CD4-positive, CD25-positive, alpha-beta regulatory T cell (primary cell): ENCODE measurements at regions not wholly inside any gene's neighbourhood (a gene's known extent, or its start where the extent isn't known, plus 50 kb on each side); places are given as distances from the start of the nearest gene placed in this dataset.
"Not testable (repeated sequence)": the region's sequence is repeated elsewhere in the genome, so short reads cannot be mapped to it uniquely, and the experiment has no call there.

Experiments
- ATAC-seq, 2 donors: fragments of 150-1000 bp; cut with Tn5 transposase; one replicate each; pipeline ENCODE4 v1.10.0; 2021; ENCODE audit warnings: low read depth in 2 of 2, moderate number of reproducible peaks in 2 of 2, moderate library complexity in 1 of 2
- DNase-seq, 3 donors: peaks; one replicate each; pipeline versions ENCODE4 v3.0.0 to v3.0.0-alpha.2; 2012 to 2022; ENCODE audit warnings: mixed read lengths in 1 of 3
- H3K27ac ChIP-seq: one replicate; pipeline ENCODE4 v1.7.0; 2013; ENCODE audit warnings: mild to moderate bottlenecking, low read length; ENCODE audit not compliant: insufficient read depth, poor library complexity, severe bottlenecking
- H3K27me3 ChIP-seq: one replicate; pipeline ENCODE4 v1.7.0; 2013; ENCODE audit warnings: low read length; ENCODE audit not compliant: control insufficient read depth, insufficient read depth
- H3K36me3 ChIP-seq: one replicate; pipeline ENCODE4 v1.7.0; 2013; ENCODE audit warnings: mild to moderate bottlenecking, low read length, moderate library complexity; ENCODE audit not compliant: control insufficient read depth, insufficient read depth
- H3K4me1 ChIP-seq: 2 replicates; pipeline ENCODE4 v1.7.0; 2013; ENCODE audit warnings: mild to moderate bottlenecking, low read length; ENCODE audit not compliant: insufficient read depth, control insufficient read depth, poor library complexity, severe bottlenecking
- H3K4me3 ChIP-seq: one replicate; pipeline ENCODE4 v1.7.0; 2013; ENCODE audit warnings: low read depth, mild to moderate bottlenecking, low read length, moderate library complexity
- H3K9me3 ChIP-seq, 2 experiments: 1 replicate in 1 of 2; 2 replicates in 1 of 2; pipeline ENCODE4 v1.7.0; 2013; ENCODE audit warnings: low read length in 2 of 2, mild to moderate bottlenecking in 1 of 2, moderate library complexity in 1 of 2; ENCODE audit not compliant: control insufficient read depth in 2 of 2
- H3K27ac Mint-ChIP-seq, 3 donors: one replicate each; pipeline ENCODE4 v1.8.0; 2020 to 2022; ENCODE audit warnings: mild to moderate bottlenecking in 3 of 3, mixed read lengths in 3 of 3, moderate library complexity in 2 of 3
- H3K27me3 Mint-ChIP-seq: one replicate; pipeline ENCODE4 v1.8.0; 2022; ENCODE audit warnings: mild to moderate bottlenecking, mixed read lengths
- H3K36me3 Mint-ChIP-seq: one replicate; pipeline ENCODE4 v1.8.0; 2020; ENCODE audit warnings: mixed read lengths
- H3K4me1 Mint-ChIP-seq, 4 donors: one replicate each; pipeline ENCODE4 v1.8.0; 2020 to 2022; ENCODE audit warnings: mixed read lengths in 4 of 4, mild to moderate bottlenecking in 1 of 4
- H3K4me3 Mint-ChIP-seq, 4 donors: one replicate each; pipeline ENCODE4 v1.8.0; 2020 to 2022; ENCODE audit warnings: mild to moderate bottlenecking in 4 of 4, mixed read lengths in 4 of 4, moderate library complexity in 3 of 4
- H3K9me3 Mint-ChIP-seq, 7 donors: one replicate each; pipeline ENCODE4 v1.8.0; 2020 to 2022; ENCODE audit warnings: mixed read lengths in 7 of 7, mild to moderate bottlenecking in 3 of 7, moderate library complexity in 2 of 7

DNA sequence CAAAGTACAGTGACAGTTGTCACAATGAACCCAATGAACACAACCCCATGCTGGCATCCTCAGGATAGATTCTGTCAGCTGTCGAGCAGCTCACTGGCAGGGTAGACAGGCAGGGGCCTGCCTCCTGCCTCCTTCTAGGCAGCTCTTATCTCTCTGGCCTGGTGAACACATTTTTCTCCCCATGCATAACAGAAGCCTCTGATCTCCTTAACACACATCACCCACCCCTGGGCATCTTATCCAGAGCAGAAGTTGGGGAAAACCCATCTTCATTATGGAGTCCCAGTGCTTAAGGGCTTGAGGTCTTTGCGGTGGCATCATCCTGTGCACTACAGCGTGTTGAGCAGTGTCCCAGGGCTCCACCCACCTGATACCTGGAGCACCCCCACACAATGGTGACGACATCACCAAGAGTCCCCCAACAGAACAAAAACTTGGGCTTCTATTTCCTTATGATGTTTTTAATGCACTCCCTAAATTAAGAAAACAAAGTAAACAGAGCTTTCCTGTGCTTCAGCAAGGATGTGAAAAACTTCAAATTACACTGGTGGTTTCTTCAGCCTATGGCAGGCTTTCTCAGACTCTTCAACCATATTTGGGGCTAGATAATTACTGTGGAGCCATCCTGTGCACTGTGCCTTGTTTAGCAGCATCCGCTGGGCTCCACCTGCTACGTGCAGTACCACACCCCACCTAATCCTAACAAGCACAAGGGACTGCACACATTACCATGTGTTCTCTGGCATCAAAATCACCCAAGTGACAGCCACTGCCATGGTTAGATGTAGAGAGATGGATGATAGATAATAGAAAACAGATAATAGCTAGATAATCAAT, 277.4 kb upstream of the USP9Y start:
- no peak for DNase-seq
- Histone ChIP-seq H3K4me3 (no peak overlapping the region), H3K4me1 (no peaks in the 10 kb centered on the region), H3K27ac (no peak overlapping the region), H3K27me3 (no peaks in the 10 kb centered on the region), H3K9me3 (no peaks in the 10 kb centered on the region), H3K36me3 (no peaks in the 10 kb centered on the region)
- Mint-ChIP-seq H3K4me3 (no peak overlapping the region), H3K4me1 (no peaks in the 10 kb centered on the region), H3K9me3 (no peaks in the 10 kb centered on the region), H3K27me3 (no peaks in the 10 kb centered on the region), H3K36me3 (no peaks in the 10 kb centered on the region), H3K27ac (no peak overlapping the region)
- ATAC-seq: no peak

DNA sequence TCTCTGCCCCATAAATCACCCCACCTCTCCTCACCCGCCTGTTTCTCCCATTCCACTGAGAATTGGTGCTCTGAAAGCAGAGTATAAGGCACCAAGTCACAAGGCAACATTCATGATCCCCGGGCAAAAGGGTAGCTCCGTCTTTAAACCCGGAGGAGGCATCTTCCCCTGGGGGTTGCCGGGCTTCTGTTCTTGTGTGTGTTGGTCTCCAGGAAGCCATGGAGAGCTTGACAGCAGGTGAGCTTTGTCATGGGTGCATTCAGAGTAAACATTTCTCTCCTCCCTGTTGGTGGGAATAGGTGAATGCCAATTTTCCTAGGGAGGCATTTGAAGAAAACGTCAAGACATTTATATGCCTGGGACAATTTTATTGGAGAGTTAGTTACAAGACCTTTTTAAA, 275.5 kb upstream of the USP9Y start:
- Mint-ChIP-seq H3K4me1 (no peaks in the 10 kb centered on the region), H3K9me3 (no peaks in the 10 kb centered on the region), H3K27ac (no peak overlapping the region), H3K4me3 (no peak overlapping the region), H3K27me3 (no peaks in the 10 kb centered on the region), H3K36me3 (no peaks in the 10 kb centered on the region)
- Histone ChIP-seq H3K9me3 (no peaks in the 10 kb centered on the region), H3K36me3 (no peaks in the 10 kb centered on the region), H3K27ac (no peak overlapping the region), H3K4me1 (no peaks in the 10 kb centered on the region), H3K4me3 (no peak overlapping the region), H3K27me3 (no peaks in the 10 kb centered on the region)
- no peak for ATAC-seq
- DNase-seq: no peak

DNA sequence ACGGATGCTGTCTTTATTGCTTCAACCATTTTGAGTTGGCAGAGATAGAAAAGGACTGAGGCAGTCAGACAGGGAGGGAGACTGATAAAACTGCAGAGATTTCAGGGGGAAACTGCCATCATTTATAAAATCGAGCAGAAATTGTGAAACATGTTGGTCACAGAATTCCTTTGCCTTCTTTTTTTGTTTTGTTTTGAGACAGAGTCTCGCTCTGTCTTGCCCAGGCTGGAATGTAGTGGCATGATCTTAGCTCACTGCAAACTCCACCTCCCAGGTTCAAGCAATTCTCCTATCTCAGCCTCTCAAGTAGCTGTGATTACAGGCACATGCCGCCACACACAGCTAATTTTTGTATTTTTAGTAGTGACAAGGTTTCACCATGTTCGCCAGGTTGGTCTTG, 273.7 kb upstream of the USP9Y start:
- Histone ChIP-seq H3K27ac (no peak overlapping the region), H3K36me3 (no peaks in the 10 kb centered on the region), H3K4me1 (no peaks in the 10 kb centered on the region), H3K9me3 (no peaks in the 10 kb centered on the region), H3K27me3 (no peaks in the 10 kb centered on the region), H3K4me3 (no peak overlapping the region)
- no peaks in the 10 kb centered on the region for H3K4me1 Mint-ChIP-seq
- DNase-seq (no peak), ATAC-seq (no peak)
- H3K4me3 Mint-ChIP-seq: no peak overlapping the region
- H3K36me3 Mint-ChIP-seq: no peaks in the 10 kb centered on the region
- no peak overlapping the region for H3K27ac Mint-ChIP-seq
- H3K27me3 Mint-ChIP-seq: no peaks in the 10 kb centered on the region
- no peaks in the 10 kb centered on the region for H3K9me3 Mint-ChIP-seq

DNA sequence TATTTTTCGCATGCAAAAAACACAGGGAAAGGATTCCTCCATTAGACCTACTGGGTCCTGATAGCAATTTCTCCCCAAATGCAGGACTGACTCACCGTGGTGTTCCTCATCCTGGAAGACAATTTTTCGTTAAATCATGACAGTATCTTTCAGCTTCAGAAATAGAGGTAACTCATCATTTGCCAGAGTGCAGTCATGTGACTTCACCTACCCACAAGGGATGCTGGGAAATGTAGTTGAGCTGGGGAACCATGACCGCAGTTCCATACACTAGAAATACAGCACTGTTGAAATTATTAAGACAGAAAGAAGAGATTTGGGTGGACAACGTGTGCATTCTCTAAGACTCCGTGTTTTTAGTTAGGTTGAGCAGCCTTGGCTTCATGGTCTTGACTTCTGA, 269.5 kb upstream of the USP9Y start:
- Histone ChIP-seq H3K36me3 (no peaks in the 10 kb centered on the region), H3K27me3 (no peaks in the 10 kb centered on the region), H3K4me1 (no peaks in the 10 kb centered on the region), H3K27ac (no peak overlapping the region), H3K4me3 (no peak overlapping the region), H3K9me3 (no peaks in the 10 kb centered on the region)
- DNase-seq (no peak), ATAC-seq (no peak)
- Mint-ChIP-seq H3K27ac (no peak overlapping the region), H3K9me3 (no peaks in the 10 kb centered on the region), H3K36me3 (no peaks in the 10 kb centered on the region), H3K4me3 (no peak overlapping the region), H3K4me1 (peaks cover 0 to 4% (median 0%) of the 10 kb centered on the region in 4 donors), H3K27me3 (peaks cover 4% of the 10 kb centered on the region)

DNA sequence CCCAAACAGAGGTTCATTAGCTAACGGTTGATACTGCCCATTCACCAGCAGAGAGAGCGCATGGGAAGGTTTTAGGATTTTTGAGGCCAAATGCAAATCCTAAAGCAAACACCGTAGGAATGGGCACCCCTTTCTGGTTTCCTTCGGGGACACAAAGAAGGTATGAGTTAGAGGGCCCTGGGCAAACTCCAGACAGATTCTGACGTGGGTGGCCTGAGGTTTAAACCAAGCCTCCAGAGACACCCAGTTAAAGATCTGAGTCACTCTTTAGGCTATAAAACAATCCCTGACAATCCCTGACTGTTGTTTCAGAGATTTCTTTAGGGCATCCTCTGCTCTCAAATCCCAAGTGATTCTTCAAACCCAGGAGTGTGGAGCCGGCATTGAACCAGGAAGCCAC, 262.2 kb upstream of the USP9Y start:
- H3K9me3 Mint-ChIP-seq, H3K36me3 ChIP-seq, ATAC-seq, H3K4me1 Mint-ChIP-seq, H3K9me3 ChIP-seq, H3K4me3 Mint-ChIP-seq, H3K4me1 ChIP-seq, DNase-seq, H3K27me3 ChIP-seq, H3K36me3 Mint-ChIP-seq, H3K27ac ChIP-seq, H3K27me3 Mint-ChIP-seq, H3K27ac Mint-ChIP-seq, H3K4me3 ChIP-seq: not testable (repeated sequence)

DNA sequence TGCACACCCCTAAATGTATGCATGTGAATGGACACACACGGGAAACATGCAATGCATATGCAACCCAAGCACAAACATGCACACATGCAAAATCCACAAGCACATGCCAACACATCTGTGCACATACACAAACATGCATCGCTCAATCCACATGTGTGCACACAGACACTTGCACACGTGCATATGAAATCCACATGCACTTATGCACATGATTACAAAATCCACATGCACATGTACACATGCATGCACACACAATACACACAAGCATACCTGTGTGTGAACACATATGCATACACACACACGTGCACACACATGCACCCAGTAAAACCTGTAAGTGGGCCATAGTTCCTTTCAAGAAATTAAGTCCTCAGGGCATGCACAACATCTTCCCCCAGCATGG, 256.8 kb upstream of the USP9Y start:
- H3K9me3 Mint-ChIP-seq: no peaks in the 10 kb centered on the region
- H3K4me3 Mint-ChIP-seq: no peak overlapping the region
- no peaks in the 10 kb centered on the region for H3K36me3 Mint-ChIP-seq
- no peaks in the 10 kb centered on the region for H3K4me1 Mint-ChIP-seq
- no peak for ATAC-seq
- no peaks in the 10 kb centered on the region for H3K27me3 Mint-ChIP-seq
- H3K27ac Mint-ChIP-seq: no peak overlapping the region
- Histone ChIP-seq H3K36me3 (no peaks in the 10 kb centered on the region), H3K4me1 (no peaks in the 10 kb centered on the region), H3K27me3 (no peaks in the 10 kb centered on the region), H3K9me3 (no peaks in the 10 kb centered on the region), H3K27ac (no peak overlapping the region), H3K4me3 (no peak overlapping the region)
- no peak for DNase-seq

DNA sequence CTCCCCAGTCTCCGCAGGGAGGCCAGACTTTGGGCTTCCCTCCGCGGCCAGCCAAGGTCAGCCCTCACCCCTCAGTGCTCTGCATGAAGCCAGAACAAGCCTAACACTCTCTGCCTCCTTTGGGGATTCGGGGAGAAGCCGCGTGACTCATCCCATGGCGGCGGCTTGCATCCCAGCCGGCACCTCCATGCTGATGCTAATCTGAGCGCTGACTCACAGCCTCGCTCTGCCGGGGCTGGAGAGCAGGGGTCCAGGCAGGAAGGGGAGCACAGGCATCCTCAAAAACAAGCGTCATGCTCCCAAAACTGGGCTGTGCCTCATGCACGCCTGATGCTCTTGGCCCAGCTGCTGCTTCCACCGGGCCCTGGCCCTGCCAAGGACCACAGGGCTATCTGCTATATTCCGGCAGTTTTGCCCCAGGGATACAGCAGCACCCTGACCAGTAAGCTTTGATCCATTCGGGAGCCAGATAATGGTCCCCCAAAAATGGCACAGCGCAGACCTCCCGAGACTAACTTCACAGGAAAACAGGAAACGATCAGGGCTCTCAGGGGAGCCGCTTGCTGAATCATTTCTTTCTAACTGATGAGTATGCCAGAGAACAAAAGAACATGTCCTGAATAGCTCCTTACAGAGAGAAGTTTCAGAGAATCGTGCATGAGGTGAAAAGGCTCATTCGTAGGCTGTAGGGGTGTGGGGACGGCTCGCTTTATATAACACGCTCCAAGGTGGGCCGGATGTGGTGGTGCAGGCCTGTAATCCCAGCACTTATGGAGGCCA, 254.4 kb upstream of the USP9Y start:
- H3K36me3 Mint-ChIP-seq, H3K9me3 Mint-ChIP-seq, H3K4me3 Mint-ChIP-seq, H3K36me3 ChIP-seq, H3K27me3 Mint-ChIP-seq, H3K27ac ChIP-seq, H3K27me3 ChIP-seq, H3K4me1 Mint-ChIP-seq, H3K27ac Mint-ChIP-seq, DNase-seq, ATAC-seq, H3K4me3 ChIP-seq, H3K4me1 ChIP-seq, H3K9me3 ChIP-seq: not testable (repeated sequence)

DNA sequence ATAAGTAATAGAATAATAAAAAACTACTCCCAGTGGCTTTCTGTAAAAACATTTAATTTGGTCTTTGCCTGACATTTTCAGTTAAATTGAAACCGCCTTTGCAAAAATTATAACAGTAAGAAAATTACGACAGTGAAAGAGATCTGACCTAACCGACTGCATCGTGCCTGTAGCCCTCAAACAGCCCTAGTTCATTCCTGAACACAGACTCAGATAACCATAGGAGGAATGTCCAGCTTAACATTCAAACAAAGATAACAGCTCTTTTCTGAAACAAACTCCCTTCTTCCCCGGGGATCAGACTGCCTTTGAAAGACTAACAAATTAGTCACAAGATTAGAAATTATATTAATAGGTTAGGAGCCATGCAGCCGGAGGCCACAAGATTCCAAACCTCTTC, 252.5 kb upstream of the USP9Y start:
- H3K36me3 ChIP-seq, ATAC-seq, H3K27me3 Mint-ChIP-seq, H3K4me3 Mint-ChIP-seq, H3K27me3 ChIP-seq, H3K9me3 Mint-ChIP-seq, H3K27ac ChIP-seq, H3K4me3 ChIP-seq, H3K9me3 ChIP-seq, H3K36me3 Mint-ChIP-seq, H3K4me1 ChIP-seq, DNase-seq, H3K27ac Mint-ChIP-seq, H3K4me1 Mint-ChIP-seq: not testable (repeated sequence)
